ENCODE measurements at regions not wholly inside any gene's neighbourhood (a gene's known extent, or its start where the extent isn't known, plus 50 kb on each side); places are given as distances from the start of the nearest gene placed in this dataset.

DNA sequence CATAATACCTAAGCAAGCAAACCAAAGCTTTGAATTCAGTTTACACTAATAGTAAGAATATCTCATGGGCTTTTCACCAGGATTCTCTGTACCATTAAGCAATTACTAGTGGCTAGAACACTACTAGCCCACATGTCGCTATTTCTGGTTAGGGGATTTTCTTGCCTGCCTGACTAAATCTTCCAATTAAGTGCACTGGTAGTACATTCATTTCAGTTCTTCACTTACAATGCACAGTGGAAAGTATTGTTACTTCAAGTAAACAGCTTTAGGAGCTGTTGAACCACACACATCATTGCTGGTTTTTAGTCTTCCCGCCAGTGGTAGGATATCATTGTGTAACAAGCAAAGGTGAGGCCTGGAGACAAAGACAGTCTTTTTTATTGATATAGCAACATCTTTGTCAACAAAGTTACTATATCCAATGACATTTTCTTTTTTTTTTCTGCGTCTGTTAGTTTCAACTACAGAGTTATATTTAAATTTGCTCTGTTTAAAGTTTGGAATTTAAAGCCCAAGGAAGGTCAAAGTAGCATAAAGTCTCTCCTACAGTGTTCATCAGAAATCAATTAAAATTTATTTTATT, 826.8 kb upstream of the NR2F2 start:
- TF ChIP-seq, protein P1, sequence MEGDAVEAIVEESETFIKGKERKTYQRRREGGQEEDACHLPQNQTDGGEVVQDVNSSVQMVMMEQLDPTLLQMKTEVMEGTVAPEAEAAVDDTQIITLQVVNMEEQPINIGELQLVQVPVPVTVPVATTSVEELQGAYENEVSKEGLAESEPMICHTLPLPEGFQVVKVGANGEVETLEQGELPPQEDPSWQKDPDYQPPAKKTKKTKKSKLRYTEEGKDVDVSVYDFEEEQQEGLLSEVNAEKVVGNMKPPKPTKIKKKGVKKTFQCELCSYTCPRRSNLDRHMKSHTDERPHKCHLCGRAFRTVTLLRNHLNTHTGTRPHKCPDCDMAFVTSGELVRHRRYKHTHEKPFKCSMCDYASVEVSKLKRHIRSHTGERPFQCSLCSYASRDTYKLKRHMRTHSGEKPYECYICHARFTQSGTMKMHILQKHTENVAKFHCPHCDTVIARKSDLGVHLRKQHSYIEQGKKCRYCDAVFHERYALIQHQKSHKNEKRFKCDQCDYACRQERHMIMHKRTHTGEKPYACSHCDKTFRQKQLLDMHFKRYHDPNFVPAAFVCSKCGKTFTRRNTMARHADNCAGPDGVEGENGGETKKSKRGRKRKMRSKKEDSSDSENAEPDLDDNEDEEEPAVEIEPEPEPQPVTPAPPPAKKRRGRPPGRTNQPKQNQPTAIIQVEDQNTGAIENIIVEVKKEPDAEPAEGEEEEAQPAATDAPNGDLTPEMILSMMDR (IDR thresholded peaks at IDR 0.05; ENCODE audit: control insufficient read depth, insufficient read depth, low read depth, low read length, missing control alignments) = no peak
- no peak overlapping the region for H3K4me3 ChIP-seq (ENCODE audit: control insufficient read depth, low read depth, low read length)
- no peak for DNase-seq (ENCODE audit: low read depth)

DNA sequence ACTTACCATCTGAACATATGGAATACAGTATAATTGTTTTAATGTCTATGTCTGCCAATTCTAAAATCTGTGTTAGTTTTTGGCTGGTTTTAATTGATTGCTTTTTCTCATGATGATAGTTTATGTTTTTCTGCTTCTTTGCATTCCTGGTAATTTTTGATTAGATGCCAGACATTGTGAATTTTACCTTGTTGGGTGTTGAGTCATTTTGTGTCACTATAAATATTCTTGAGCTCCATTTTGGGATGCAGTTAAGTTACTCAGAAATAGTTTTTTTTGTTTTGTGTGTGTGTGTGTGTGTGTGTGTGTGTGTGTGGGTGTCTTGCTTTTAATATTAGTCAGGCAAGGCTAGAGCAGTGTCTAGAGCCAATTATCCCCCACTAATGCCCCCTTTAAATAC, 818.8 kb upstream of the NR2F2 start:
- TF ChIP-seq, protein P1 (IDR thresholded peaks at IDR 0.05; ENCODE audit: control insufficient read depth, insufficient read depth, low read depth, low read length, missing control alignments) = no peak
- no peak for DNase-seq (ENCODE audit: low read depth)
- H3K4me3 ChIP-seq (ENCODE audit: control insufficient read depth, low read depth, low read length) = no peak overlapping the region

GRCh38 chr15:95512906-95513305, 817.6 kb upstream of the NR2F2 start:
- TF ChIP-seq, protein P1 (IDR thresholded peaks at IDR 0.05; ENCODE audit: control insufficient read depth, insufficient read depth, low read depth, low read length, missing control alignments) = no peak
- no peak overlapping the region for H3K4me3 ChIP-seq (ENCODE audit: control insufficient read depth, low read depth, low read length)
- no peak for DNase-seq (ENCODE audit: low read depth)

- no peak overlapping the region for H3K4me3 ChIP-seq (ENCODE audit: control insufficient read depth, low read depth, low read length)
- DNase-seq (ENCODE audit: low read depth) = no peak
- TF ChIP-seq, protein P1 (IDR thresholded peaks at IDR 0.05; ENCODE audit: control insufficient read depth, insufficient read depth, low read depth, low read length, missing control alignments) = no peak
Observed at GRCh38 chr15:95519887-95520286, 810.6 kb upstream of the NR2F2 start.

DNA sequence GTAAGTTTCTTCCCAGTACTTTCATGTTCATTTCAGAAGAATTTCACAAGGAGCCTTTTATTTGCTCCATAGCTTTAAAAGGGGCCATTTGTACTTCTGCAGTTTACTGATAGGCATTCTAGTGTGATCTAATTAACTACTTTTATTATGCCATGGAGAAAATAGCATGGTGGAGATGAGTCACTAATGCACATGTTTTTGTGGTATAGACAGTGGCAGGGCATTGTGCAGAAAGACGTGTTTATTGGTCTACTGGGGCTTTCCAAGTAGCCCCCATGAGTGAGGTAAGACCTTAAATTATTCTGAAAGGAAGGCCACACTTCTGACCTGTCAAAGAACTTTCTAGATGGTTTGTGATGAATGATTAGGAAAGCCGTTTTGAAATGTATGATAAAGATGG, 810.0 kb upstream of the NR2F2 start:
- TF ChIP-seq, protein P1 (IDR thresholded peaks at IDR 0.05; ENCODE audit: control insufficient read depth, insufficient read depth, low read depth, low read length, missing control alignments) = no peak
- H3K4me3 ChIP-seq (ENCODE audit: control insufficient read depth, low read depth, low read length) = no peak overlapping the region
- DNase-seq (ENCODE audit: low read depth) = no peak

GRCh38 chr15:95520922-95521321, 809.6 kb upstream of the NR2F2 start:
- DNase-seq (ENCODE audit: low read depth) = no peak
- TF ChIP-seq, protein P1 (IDR thresholded peaks at IDR 0.05; ENCODE audit: control insufficient read depth, insufficient read depth, low read depth, low read length, missing control alignments) = no peak
- H3K4me3 ChIP-seq (ENCODE audit: control insufficient read depth, low read depth, low read length) = no peak overlapping the region

GRCh38 chr15:95522533-95522932, 808.0 kb upstream of the NR2F2 start:
- DNase-seq (ENCODE audit: low read depth) = no peak
- TF ChIP-seq, protein P1 (IDR thresholded peaks at IDR 0.05; ENCODE audit: control insufficient read depth, insufficient read depth, low read depth, low read length, missing control alignments) = no peak
- H3K4me3 ChIP-seq (ENCODE audit: control insufficient read depth, low read depth, low read length) = no peak overlapping the region

All from AG09309 (cell line).